GM21423 (cell line): ENCODE measurements at regions not wholly inside any gene's neighbourhood (a gene's known extent, or its start where the extent isn't known, plus 50 kb on each side); places are given as distances from the start of the nearest gene placed in this dataset.
"Not testable (repeated sequence)": the region's sequence is repeated elsewhere in the genome, so short reads cannot be mapped to it uniquely, and the experiment has no call there.

Source experiments
- ATAC-seq: cut with Tn5 transposase; IDR thresholded peaks from one replicate; pipeline ENCODE4 v1.9.1; 2021; ENCODE audit warnings: mild to moderate bottlenecking, moderate library complexity; ENCODE audit not compliant: unreplicated experiment

DNA sequence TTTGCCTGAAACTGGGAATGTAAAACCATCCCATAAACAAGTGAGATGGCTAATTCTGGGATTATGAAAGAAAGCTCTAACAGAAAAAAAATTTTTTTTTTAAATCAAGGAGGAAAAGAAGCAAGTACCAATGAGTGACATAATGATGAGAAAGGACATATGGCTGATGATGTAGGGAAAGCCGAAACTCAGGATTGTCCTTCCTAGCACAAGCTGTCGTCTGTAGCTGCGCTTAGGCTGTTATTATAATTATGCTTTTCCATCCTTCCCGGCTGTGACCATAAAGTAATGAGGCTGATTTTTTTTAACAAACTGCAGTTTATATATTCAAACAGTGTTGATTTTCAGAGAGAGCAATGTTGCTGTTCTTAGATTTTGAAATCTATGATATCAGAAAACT lies 209.8 kb upstream of the NOCT start:
- no peak for ATAC-seq

DNA sequence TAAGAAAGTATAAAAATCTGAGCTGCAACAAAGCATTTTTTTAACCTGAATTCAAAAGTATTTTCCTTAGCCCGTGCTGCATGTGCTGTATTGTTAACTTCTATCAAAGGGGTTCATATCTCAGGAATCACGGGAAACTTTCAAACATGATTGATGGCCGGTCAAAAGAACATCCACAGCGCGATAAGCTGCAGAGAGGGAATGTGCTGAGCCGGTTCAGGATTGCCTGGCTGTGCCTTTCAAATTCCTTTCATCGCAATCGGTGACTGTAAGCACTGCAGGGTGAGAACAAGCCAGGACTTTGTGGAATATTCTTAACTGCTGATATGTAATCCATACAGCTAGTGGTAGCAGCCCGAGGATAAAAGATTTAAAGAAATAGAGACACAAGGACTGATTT lies 210.9 kb upstream of the NOCT start:
- no peak for ATAC-seq

DNA sequence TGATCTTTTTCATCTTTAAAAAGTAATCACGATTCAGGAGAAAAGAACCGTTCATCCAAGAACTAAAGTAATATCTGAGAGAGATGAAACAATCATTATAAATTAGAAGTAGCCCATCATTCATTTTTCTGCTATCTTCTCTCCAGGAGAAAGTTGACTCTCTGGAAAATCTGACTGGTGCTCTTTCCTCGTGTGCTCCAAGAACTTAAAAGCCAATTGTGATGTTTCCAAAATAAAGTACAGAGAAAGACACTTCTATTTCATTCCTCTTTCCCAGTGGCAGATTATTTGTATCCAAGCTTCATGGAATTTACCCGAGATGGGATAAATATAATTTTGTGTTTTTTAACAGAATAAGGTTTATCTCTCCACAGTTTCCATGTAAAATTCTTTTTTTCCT lies 212.5 kb upstream of the NOCT start:
- ATAC-seq: no peak

DNA sequence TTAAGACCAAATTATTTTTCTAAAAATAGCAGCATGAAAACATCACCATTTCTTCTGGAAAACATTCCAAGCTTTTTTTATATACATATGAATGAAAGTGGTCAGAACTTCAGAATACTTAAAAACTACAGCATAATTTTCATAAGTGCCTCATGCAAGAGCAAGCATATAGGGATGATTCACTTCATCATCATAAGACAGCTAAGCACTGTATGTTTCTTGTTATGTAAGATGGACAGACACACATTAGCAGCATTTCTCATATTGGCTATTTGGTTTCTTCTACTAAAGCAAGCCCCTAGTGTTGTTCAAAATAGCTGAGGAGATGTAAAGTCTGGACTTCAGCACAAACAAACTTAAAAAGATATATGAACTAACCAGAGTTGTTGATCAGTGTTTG lies 213.1 kb upstream of the NOCT start:
- no peak for ATAC-seq

DNA sequence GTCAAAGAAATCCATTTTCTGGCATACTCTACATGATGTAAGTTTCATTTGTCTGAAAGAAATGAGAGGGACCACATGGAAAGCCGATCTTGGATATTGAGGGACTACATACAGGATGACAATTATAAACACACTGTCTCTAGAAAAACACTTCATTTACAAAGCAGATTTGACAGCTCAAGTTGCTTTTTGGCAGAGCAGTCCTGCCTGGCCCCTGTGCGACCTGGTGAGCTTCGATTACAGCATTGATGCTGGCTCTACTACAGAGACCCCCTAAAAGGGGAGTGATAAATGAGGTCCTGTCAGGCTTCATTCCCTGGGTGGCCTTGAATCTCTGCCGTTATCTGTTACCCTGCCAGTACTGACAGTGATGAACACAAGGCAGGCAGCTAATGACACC lies 215.2 kb upstream of the NOCT start:
- no peak for ATAC-seq

DNA sequence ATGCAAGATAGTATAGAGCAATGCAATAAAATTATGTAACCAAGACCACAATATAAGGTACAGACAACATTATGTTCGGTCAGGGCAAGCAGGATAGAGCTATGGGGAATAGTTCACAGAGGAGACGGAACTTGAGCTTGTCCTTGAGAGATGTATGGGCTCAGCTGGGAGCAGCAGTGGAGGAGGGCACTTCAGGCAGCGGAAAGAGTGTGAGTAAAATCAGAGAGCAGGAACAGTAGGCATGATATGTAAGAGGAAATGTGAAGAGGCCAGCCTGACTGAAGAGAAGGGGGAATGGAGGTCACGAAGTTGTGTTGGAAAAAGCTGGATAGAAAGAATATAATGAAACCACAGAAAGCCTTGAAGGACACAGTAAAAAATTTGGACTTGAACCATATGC lies 217.2 kb upstream of the NOCT start:
- no peak for ATAC-seq

DNA sequence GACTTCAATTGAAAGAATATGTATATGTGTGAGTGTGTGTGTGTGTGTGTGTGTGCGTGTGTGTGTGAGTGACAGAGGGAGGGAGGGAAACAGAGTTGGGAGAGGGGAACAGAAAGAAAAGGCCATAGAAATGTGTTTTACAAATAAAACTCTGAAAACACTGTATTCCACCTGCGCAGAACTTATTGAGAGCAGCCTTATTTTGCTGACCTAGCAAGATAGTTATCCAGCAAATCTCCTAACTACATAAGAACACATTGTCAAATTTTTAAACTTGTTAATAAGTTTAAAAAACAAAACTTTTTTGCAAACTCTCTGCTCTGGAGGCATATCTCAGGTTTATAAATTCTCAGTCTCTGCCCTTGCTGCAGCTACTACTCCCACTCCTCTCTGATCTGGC lies 217.9 kb upstream of the NOCT start:
- ATAC-seq: no peak

DNA sequence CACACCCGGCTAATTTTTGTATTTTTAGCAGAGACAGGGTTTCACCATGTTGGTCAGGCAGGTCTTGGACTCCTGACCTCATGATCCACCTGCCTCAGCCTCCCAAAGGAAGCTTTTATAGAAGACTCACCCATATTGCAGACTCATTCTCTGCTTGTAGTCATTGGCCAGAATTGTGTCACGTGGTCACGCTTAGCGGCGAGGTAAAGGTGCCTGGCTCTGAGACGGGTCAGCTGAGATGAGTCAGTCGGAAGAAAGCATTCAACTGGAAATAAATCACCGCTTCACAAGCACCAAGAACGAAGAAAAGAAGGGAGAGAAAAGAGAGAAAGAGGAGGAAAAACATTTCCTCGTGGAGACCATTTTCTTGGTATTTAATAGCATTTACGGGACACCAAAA lies 218.8 kb upstream of the NOCT start:
- ATAC-seq: no peak

DNA sequence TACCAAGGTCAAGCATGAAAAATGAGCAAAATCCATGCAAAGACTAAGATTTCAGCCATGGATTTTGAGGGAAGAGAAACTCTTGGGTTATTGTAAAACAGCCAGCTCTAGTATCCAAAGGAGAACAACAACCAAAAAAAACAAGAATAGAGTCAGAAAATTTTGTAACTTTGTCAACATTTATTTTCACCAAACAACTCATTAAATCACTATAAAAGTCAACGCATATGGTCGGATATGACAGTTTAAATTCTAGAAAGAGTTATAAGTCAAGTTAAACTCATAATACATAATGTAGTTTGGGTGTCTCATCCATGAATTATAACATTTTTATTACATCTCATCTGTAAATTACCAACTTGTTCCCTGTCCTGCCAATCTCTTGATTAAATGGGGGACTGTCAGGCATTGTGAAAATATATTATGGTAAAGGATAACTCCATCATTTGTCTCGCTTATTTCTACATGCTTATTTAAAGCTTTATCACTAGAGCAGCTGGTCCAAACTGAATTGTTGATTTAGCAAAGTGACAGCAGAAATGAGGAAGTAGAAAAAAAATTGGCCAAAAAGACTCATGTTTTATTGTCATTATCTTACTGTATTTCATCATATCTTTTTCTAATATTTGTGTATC lies 224.8 kb upstream of the NOCT start:
- ATAC-seq: no peak

DNA sequence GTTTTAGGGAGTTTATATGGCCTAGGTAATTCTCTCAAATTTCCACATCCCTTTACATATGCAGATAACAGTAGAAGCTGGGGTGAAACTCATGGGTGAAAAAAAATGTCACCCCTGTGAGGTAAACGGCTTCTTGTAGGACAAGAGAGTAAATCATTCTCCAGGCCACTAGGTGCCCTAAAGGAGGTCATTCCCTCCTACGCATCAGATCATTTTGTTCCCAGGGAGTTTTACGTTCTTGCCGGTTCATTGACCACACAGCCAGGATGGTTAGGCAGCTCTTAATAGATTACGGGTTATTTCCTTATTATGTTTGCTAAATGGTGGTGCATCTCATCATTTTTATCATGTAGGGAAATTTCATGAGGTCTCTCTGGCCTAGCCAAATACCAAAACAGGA lies 225.8 kb upstream of the NOCT start:
- no peak for ATAC-seq

DNA sequence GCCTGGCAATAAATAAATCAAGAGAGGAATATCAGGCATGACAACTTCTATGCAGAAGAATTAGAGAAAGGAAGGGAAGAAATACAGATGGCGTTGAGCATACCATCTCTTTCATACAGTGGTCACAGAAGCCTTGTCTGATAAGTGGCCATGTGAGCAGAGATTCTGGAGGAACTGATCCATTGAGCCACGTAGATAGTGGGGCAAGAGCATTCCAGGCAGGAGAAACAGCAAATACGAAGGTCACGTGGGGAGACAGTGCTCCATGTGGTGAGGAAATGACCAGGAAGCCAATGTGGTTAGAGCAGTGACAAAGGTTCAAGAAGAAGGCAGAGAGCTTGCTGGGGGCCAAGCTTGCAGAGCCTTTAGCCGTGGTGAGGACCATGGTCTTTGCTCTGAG lies 226.7 kb upstream of the NOCT start:
- ATAC-seq: no peak

DNA sequence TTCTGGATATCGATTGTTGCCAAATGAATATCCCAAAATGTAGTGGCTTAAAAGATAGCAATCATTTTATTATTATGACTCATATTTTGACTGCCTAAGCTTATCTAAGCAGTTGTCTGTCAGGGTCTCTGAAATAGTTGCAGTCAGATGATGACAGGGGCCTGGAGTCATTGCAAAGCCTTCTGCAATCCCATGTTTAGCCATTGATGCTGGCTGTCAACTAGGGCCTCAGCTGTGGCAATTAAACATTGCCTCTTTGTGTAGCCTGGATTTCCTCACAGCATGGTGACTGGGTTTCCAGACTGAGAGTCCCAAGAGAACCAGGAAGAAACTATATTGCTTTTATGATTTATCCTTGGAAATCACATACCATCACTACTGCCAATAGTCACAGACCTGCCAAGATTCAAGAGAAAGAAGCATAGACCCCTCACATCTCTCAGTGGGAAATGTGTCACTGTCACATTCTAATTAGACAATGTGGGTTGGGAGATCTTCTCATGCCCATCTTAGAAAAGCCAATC lies 227.3 kb upstream of the NOCT start:
- ATAC-seq: no peak

DNA sequence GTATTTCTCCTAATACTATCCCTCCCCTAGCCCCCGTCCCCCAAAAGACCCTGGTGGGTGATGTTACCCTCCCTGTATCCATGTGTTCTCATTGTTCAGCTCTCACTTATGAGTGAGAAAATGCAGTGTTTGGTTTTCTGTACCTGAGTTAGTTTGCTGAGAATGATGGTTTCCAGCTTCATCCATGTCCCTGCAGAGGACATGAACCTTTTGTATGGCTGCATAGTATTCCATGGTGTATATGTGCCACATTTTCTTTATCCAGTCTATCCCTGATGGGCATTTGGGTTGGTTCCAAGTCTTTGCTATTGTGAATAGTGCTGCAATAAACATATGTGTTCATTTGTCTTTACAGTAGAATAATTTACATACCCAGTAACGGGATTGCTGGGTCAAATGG lies 235.8 kb upstream of the NOCT start:
- ATAC-seq: not testable (repeated sequence)

DNA sequence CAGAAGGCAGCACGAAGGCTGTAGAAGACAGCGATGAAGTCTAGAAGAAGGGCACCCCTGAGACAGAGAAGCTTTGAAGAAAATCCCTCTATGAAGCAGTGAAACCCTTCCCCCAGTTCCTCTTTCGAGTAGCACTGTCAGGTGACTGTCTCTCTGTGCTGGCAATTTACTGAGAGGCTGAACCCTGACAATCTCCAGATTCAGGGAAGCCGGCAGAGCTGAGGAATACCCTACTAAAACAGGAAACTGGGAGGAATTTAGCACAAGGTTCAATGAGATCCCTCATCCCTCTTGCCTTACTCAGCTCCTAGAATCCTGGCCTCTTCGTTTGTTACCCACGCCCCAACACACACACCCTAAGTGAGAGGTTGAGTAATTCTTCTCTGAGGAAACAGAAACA lies 239.7 kb upstream of the NOCT start:
- peak; percentile 77 for ATAC-seq

DNA sequence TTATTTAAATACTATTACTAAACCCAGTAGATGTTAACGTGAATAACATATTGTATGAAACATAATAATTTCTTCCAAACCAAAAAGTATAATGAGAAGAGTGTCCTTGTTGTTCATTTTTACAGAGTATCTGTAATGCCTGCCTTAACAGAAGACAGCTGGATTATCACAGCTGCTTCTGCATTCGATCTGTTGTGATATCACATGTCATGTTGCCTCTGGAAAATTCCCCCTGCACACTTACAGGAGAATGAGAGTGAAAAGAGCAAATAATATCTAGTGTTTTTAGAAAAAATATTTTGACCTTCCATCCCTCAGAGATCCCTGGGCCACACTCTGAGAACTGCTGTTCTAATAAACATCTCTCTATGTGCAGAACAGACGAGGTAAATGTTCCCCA lies 240.1 kb upstream of the NOCT start:
- peak; percentile 12 for ATAC-seq

DNA sequence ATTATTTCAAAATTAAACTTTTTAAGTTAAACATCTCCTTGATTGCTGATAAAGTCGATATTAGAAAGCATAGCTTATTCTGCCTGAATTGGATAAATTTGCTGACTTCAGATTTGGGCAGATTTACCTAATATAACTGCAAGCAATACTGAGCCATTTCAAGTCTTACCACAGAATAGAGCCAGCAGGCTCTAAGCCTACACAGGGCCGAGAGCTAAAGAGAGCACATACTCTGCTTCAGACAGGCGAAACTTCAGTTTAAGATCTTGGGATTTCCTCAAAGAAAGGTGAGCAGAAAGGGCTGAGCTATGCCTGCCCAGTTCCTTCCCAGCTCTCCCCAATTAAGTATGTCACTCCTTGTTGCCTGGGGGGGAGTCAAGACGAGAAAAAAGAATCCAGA lies 240.6 kb upstream of the NOCT start:
- no peak for ATAC-seq

DNA sequence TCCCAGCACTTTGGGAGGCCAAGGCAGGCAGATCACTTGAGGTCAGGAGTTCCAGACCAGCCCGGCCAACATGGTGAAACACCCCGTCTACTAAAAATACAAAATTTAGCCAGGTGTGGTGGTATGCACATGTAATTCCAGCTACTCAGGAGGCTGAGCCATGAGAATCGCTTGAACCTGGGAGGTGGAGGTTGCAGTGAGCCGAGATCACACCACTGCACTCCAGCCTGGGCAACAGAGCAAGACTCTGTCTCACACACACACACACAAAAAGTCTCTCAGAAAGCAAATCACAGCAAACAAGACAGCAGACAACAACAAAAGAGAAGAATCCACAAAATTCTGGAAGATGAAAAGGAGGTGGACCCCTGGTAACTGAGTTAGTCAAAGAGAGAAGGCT lies 241.5 kb upstream of the NOCT start:
- ATAC-seq: not testable (repeated sequence)

DNA sequence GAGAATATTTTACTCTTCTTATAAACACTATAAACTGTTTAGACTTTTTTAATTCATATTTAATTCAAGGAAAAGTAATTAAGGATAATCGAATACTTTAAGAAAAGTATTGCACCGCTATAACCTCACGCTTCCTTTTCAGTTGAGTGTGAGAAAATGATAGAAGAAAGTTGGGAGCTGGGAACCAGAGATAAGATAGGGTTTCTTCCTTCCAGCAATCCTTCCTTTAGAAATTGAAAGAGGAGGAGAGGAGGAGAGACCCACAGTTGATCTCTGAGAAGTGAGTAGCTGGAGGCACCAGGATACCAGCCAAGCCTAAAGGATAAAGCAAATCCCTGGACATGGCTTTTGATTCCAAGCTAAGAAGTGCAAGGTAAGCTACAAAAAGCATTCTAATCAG lies 242.3 kb upstream of the NOCT start:
- no peak for ATAC-seq

DNA sequence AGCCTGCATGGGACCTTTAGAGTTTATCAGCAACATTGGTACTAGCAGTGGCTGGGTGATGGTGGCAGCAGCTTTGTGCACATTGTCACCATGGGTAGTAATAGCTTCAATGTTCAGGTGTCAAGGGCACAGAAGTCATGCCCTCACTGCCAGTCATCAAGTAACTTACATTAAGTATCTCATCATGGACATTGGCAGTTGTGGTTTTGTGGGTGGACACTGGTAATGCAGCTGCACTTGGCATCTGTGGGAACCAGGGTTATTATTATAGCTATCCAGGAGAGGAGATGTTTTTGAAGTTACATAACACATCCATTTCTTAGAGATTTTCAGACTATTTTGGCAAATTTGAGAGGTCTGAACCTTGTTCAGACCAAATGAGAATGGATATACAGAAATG lies 243.2 kb upstream of the NOCT start:
- ATAC-seq: no peak

DNA sequence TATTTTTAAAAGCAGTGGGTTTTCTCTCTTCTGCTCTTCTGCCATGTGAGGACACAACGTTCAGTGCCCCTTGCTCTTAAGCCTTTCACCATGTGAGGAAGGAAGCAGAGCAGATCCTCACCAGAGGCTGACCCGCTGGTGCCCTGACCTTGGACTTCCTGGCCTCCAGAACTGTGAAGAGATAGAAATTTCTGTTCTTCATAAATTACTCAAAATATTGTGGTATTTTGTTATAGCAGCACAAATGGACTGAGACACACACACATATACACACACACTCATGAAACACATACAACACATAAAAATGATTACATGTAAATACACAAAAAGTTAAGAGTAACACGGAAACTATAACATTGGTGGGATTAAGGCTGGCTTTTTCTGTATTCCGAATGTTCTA lies 244.8 kb upstream of the NOCT start:
- no peak for ATAC-seq

DNA sequence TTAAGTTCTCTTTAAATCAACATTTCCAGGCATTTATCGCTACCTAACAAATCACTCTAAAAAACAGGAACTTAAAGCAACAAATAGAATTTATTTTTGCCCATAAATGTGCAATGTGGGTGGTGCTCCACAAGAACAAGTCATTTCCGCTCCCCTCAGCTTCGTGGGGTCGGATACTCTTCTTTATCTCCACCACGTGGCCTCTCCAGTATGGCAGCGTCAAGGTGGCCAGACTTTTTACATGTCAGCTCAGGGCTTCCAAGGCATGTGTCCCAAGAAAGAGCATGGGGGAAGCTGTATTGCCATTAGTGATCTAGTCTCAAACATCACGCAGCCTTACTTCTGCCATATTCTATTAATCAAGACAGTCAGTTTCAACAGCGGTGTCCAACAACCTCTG lies 249.2 kb upstream of the NOCT start:
- no peak for ATAC-seq

DNA sequence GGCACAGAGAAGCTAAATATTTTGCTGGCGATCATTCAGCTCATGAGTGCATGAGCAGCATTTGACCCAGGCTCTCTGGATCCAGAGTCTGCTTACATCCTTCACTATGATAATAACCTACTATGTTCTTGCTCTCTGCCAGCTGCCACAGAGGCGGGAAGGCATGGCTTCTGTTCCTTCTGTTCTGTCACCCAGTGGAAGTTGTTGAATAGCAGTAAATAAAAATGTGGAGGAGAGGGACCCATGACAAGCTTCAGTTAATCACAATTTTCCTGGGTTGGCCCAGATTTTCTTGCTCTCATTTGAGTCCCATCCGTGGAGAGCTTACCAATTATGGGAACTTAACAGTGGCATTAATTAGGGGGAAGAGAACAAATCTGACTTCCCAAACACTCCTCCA lies 250.1 kb upstream of the NOCT start:
- ATAC-seq: no peak

DNA sequence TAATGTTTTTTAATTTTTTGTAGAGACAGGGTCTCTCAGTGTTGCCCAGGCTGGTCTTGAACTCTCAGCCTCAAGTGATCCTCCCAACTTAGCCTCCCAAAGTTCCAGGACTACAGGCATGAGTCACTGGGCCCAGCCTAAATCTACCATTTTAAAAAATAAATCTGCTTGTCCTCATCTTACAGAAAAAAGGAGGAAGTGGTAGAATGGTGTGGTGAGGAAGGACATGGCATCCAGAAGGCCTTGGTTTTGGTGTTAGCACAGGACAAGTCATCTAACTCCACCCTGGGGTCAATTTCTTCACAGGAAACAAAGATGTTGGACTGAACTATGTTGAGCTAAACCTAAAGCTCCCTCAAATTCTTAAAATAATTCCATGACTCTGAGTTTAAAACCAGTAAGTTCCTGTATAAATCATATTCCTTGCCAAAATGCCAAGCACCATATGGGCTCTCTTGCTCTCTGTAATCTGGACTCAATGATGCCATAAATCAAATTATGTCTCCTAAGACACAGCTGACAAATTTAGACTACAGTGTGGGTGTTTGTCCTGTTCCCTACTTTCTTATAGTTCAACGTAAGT lies 253.9 kb upstream of the NOCT start:
- ATAC-seq: no peak
